ENCODE measurements at regions not wholly inside any gene's neighbourhood (a gene's known extent, or its start where the extent isn't known, plus 50 kb on each side); places are given as distances from the start of the nearest gene placed in this dataset.

- TF ChIP-seq CTCF (IDR thresholded peaks at IDR 0.05 in 8 of 11, conservative IDR thresholded peaks at IDR 0.05 in 3 of 11): no peak
- no peak for TF ChIP-seq POLR2AphosphoS5 (IDR thresholded peaks at IDR 0.05)
- TF ChIP-seq POLR2A (IDR thresholded peaks at IDR 0.05): no peak
Measured at GRCh38 chr2:164220265-164220664, 401.0 kb downstream of the GRB14 start.

Data from spleen (tissue), 7 donors.